Caco-2 (cell line): ENCODE measurements at regions not wholly inside any gene's neighbourhood (a gene's known extent, or its start where the extent isn't known, plus 50 kb on each side); places are given as distances from the start of the nearest gene placed in this dataset.

Source experiments
- BruUV-seq: library from RNA; stranded (reverse); fragments of 400-500 nt; replicated peaks from 2 replicates; lab custom pipeline; 2021; lab: Mats Ljungman, UMichigan
- CTCF ChIA-PET: fragments of 300-600 bp; sonication (Branson Sonifier 250); formaldehyde crosslinking; loops from one replicate; lab custom pipeline; 2022; ENCODE audit warnings: antibody characterized with exemption; lab: Charles Lee
- POLR2A ChIA-PET: fragments of 300-600 bp; sonication (Branson Sonifier 250); formaldehyde crosslinking; loops from one replicate; lab custom pipeline; 2022; ENCODE audit warnings: antibody characterized with exemption; lab: Charles Lee
- DNase-seq, 2 experiments: peaks; one replicate each; pipeline versions ENCODE4 v3.0.0 to v3.0.0-alpha.2; 2020 to 2022
- H3K27me3 ChIP-seq: replicated peaks from 2 replicates; pipeline ENCODE4 v1.6.0; 2011; ENCODE audit warnings: low read length; ENCODE audit not compliant: control insufficient read depth, insufficient read depth
- H3K36me3 ChIP-seq: 2 replicates; pipeline ENCODE4 v1.5.1; 2011; ENCODE audit warnings: low read length; ENCODE audit not compliant: control insufficient read depth, insufficient read depth
- H3K4me1 ChIP-seq: fragments of 250-450 bp; sonication (Bioruptor Pico); 2 replicates; pipeline ENCODE4 v1.5.1; 2020; ENCODE audit warnings: mild to moderate bottlenecking
- H3K4me3 ChIP-seq: 2 replicates; pipeline ENCODE4 v1.5.1; 2011; ENCODE audit warnings: low read depth, mild to moderate bottlenecking, control low read depth, low read length
- H3K9me3 ChIP-seq: fragments of 250-450 bp; sonication (Bioruptor Pico); 2 replicates; pipeline ENCODE4 v1.5.1; 2020; ENCODE audit warnings: mild to moderate bottlenecking, moderate library complexity
- H3K27ac Mint-ChIP-seq: one replicate; pipeline ENCODE4 v1.8.0; 2022; ENCODE audit warnings: mixed read lengths; ENCODE audit not compliant: unreplicated experiment
- H3K27me3 Mint-ChIP-seq: one replicate; pipeline ENCODE4 v1.8.0; 2022; ENCODE audit warnings: mixed read lengths; ENCODE audit not compliant: insufficient read depth, unreplicated experiment
- H3K36me3 Mint-ChIP-seq: one replicate; pipeline ENCODE4 v1.8.0; 2022; ENCODE audit warnings: mild to moderate bottlenecking, mixed read lengths; ENCODE audit not compliant: insufficient read depth, unreplicated experiment
- H3K4me1 Mint-ChIP-seq: one replicate; pipeline ENCODE4 v1.8.0; 2022; ENCODE audit warnings: low read depth, mixed read lengths; ENCODE audit not compliant: unreplicated experiment
- H3K4me3 Mint-ChIP-seq: one replicate; pipeline ENCODE4 v1.8.0; 2022; ENCODE audit warnings: mild to moderate bottlenecking, moderate library complexity, mixed read lengths; ENCODE audit not compliant: unreplicated experiment
- H3K9me3 Mint-ChIP-seq: one replicate; pipeline ENCODE4 v1.8.0; 2022; ENCODE audit warnings: mixed read lengths; ENCODE audit not compliant: unreplicated experiment
- intact Hi-C: fragments of 100-400 bp; cut with micrococcal nuclease; formaldehyde crosslinking; loops from one replicate; pipeline ENCODE4 v1.10.0; 2022; ENCODE audit not compliant: unreplicated experiment
- TF ChIP-seq, protein P1 (sequence below), 2 experiments: fragments of 200-600 bp in 1 of 2; IDR thresholded peaks; 1 replicate in 1 of 2; 2 replicates in 1 of 2; pipeline versions ENCODE4 v1.5.1 to v1.8.0; 2011 to 2022; ENCODE audit warnings: antibody characterized with exemption in 1 of 2, control low read depth in 1 of 2, inconsistent platforms in 1 of 2, low read depth in 1 of 2, low read length in 1 of 2, mild to moderate bottlenecking in 1 of 2, moderate library complexity in 1 of 2; ENCODE audit not compliant: insufficient read depth in 1 of 2, severe bottlenecking in 1 of 2, unreplicated experiment in 1 of 2

- H3K9me3 Mint-ChIP-seq: no peaks in the 10 kb centered on the region
- Histone ChIP-seq H3K4me3 (no peak overlapping the region), H3K9me3 (no peaks in the 10 kb centered on the region), H3K4me1 (no peaks in the 10 kb centered on the region), H3K36me3 (no peaks in the 10 kb centered on the region), H3K27me3 (no peaks in the 10 kb centered on the region)
- POLR2A ChIA-PET: no interaction called here
- no peaks in the 10 kb centered on the region for H3K36me3 Mint-ChIP-seq
- CTCF ChIA-PET: no interaction called here
- H3K4me1 Mint-ChIP-seq: no peaks in the 10 kb centered on the region
- H3K27ac Mint-ChIP-seq: no peak overlapping the region
- no peak overlapping the region for H3K4me3 Mint-ChIP-seq
- intact Hi-C loops: no loop called here
- TF ChIP-seq, protein P1, sequence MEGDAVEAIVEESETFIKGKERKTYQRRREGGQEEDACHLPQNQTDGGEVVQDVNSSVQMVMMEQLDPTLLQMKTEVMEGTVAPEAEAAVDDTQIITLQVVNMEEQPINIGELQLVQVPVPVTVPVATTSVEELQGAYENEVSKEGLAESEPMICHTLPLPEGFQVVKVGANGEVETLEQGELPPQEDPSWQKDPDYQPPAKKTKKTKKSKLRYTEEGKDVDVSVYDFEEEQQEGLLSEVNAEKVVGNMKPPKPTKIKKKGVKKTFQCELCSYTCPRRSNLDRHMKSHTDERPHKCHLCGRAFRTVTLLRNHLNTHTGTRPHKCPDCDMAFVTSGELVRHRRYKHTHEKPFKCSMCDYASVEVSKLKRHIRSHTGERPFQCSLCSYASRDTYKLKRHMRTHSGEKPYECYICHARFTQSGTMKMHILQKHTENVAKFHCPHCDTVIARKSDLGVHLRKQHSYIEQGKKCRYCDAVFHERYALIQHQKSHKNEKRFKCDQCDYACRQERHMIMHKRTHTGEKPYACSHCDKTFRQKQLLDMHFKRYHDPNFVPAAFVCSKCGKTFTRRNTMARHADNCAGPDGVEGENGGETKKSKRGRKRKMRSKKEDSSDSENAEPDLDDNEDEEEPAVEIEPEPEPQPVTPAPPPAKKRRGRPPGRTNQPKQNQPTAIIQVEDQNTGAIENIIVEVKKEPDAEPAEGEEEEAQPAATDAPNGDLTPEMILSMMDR (IDR thresholded peaks at IDR 0.05; ENCODE audit: insufficient read depth in 1 of 2, low read depth in 1 of 2, low read length in 1 of 2, severe bottlenecking in 1 of 2, unreplicated experiment in 1 of 2): no peak
- no peak for DNase-seq
- peaks cover 8% of the 10 kb centered on the region for H3K27me3 Mint-ChIP-seq
- no TSS peak for BruUV-seq
Measured at GRCh38 chr13:97559981-97560380, 126.0 kb downstream of the RAP2A start.

DNA sequence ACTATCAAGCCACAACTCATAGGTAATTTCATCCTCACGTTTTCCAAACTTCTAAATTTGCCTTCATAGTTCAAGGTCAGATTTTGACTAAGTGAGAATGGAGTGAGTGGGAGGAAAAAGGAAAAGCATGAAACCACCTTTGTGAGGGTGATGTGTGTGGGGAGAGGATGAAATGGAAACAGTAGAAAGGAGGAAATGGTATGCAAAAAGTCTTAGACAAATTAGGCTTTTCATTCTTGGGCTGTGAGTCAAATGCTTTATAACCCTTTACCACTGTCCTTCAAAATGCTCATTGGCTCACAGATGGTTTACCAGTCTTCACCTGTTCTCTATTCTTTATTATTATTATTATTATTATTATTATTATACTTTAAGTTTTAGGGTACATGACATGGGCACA lies 127.2 kb downstream of the RAP2A start:
- intact Hi-C loops: no loop called here
- H3K36me3 ChIP-seq: no peaks in the 10 kb centered on the region
- Mint-ChIP-seq H3K4me3 (no peak overlapping the region), H3K27ac (no peak overlapping the region), H3K27me3 (no peaks in the 10 kb centered on the region), H3K9me3 (no peaks in the 10 kb centered on the region), H3K4me1 (no peaks in the 10 kb centered on the region), H3K36me3 (no peaks in the 10 kb centered on the region)
- no peaks in the 10 kb centered on the region for H3K4me1 ChIP-seq
- no peaks in the 10 kb centered on the region for H3K27me3 ChIP-seq
- no peaks in the 10 kb centered on the region for H3K9me3 ChIP-seq
- ChIA-PET POLR2A (no interaction called here), CTCF (no interaction called here)
- TF ChIP-seq, protein P1 (IDR thresholded peaks at IDR 0.05; ENCODE audit: insufficient read depth in 1 of 2, low read depth in 1 of 2, low read length in 1 of 2, severe bottlenecking in 1 of 2, unreplicated experiment in 1 of 2): no peak
- no TSS peak for BruUV-seq
- DNase-seq: no peak
- no peak overlapping the region for H3K4me3 ChIP-seq

- no peak overlapping the region for H3K4me3 ChIP-seq
- Mint-ChIP-seq H3K4me3 (no peak overlapping the region), H3K4me1 (peaks cover 4% of the 10 kb centered on the region), H3K9me3 (no peaks in the 10 kb centered on the region), H3K27ac (no peak overlapping the region), H3K36me3 (no peaks in the 10 kb centered on the region), H3K27me3 (no peaks in the 10 kb centered on the region)
- BruUV-seq: no TSS peak
- H3K9me3 ChIP-seq: no peaks in the 10 kb centered on the region
- intact Hi-C loops: no loop called here
- H3K27me3 ChIP-seq: no peaks in the 10 kb centered on the region
- TF ChIP-seq, protein P1 (IDR thresholded peaks at IDR 0.05; ENCODE audit: insufficient read depth in 1 of 2, low read depth in 1 of 2, low read length in 1 of 2, severe bottlenecking in 1 of 2, unreplicated experiment in 1 of 2): no peak
- POLR2A ChIA-PET: no interaction called here
- CTCF ChIA-PET: no interaction called here
- H3K36me3 ChIP-seq: no peaks in the 10 kb centered on the region
- H3K4me1 ChIP-seq: peaks cover 6% of the 10 kb centered on the region
- no peak for DNase-seq
Measured at GRCh38 chr13:97562962-97563361, 129.0 kb downstream of the RAP2A start.
